D341Med (cell line): ENCODE measurements at regions not wholly inside any gene's neighbourhood (a gene's known extent, or its start where the extent isn't known, plus 50 kb on each side); places are given as distances from the start of the nearest gene placed in this dataset.
"Not testable (repeated sequence)": the region's sequence is repeated elsewhere in the genome, so short reads cannot be mapped to it uniquely, and the experiment has no call there.

ENCODE experiments used
- DNase-seq: peaks from one replicate; pipeline ENCODE4 v3.0.0; 2012; ENCODE audit warnings: low spot score

DNA sequence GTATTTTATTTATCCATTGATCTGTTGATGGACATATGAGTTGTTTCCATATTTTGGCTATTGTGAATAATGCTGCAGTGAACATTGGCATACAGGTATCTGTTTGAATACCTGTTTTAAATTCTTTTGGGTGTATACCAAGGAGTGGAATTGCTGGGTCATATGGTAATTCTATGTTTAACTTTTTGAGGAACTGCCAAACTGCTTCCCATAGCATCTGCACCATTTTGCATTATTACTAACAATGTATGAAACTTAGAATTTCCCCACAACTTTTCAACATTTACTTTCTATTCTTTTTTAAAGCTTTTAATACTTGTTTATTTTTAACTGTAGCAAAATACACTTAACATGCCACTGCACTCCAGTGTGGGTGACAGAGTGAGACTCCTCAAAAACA is 57.0 kb upstream of the MSN start:
- no peak for DNase-seq

GRCh38 chrX:65610040-65610439 is 57.4 kb upstream of the MSN start:
- no peak for DNase-seq

- no peak for DNase-seq
These were observed 58.2 kb upstream of the MSN start for GRCh38 chrX:65609237-65609636.

DNA sequence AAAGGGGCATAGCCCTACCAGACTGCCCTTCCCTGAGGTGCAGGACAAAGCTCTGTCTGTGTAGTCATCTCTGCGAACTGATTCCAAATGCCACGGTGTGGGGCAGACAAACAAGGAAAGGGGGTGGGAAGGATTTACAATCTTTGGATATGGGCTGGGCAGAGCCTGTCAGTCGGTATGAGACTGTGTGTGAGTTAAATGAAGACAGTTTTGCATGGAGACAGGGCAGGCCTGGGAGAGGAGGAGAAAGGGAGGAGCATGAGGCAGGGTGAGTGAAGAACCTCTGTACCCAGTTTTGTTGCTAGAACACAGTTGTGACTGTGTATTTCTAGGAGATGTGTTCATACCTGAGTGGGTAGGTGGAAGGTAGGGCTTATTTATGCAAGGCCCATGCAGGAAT is 59.4 kb upstream of the MSN start:
- DNase-seq = no peak

DNA sequence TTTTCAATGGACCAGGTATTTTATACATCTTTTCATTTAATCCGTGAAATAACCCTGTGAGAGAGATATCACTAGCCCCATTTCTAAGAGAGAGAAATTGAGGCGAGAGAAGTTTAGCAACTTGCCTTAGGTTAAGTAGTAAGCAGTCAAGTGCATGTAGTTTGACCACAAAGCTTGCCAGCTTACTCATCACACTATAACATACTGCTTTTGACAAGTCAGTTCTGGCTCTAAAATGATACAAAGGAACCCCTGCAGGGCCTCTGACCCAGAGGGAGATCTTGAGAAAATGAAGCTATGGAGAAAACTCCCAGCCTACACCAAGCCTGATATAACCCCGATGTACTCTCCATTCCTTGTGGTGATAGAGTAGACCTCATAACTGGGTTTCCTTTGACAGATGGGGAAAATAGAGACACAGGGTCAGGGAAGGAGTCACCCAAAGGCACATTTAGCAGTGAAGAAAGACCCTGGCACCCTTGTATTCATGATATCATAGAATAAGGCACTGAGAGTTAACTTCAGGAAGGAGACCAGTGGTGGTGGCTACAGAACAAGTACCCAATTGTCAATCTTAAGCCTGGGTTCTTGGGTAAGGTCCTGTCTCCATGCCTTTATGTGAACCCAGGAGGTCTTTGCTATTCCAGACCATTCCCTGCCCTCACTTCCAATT is 60.2 kb upstream of the MSN start:
- no peak for DNase-seq

DNA sequence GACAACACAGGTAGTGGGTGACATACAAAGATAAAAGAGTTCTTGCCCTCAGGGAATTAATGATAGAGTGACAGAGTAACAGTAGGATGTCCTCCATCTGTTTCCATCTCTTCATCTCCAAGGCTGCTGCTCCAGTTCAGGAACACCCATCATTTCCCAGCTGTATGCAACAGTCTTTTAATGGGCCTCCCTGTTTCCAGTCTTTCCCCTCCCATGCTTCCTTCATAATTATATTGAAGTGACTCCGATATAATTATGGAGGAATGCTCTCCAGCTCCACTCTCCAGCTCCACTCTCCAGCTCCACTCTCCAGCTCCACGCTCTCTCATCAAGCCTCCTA is 65.3 kb upstream of the MSN start:
- DNase-seq = no peak

DNA sequence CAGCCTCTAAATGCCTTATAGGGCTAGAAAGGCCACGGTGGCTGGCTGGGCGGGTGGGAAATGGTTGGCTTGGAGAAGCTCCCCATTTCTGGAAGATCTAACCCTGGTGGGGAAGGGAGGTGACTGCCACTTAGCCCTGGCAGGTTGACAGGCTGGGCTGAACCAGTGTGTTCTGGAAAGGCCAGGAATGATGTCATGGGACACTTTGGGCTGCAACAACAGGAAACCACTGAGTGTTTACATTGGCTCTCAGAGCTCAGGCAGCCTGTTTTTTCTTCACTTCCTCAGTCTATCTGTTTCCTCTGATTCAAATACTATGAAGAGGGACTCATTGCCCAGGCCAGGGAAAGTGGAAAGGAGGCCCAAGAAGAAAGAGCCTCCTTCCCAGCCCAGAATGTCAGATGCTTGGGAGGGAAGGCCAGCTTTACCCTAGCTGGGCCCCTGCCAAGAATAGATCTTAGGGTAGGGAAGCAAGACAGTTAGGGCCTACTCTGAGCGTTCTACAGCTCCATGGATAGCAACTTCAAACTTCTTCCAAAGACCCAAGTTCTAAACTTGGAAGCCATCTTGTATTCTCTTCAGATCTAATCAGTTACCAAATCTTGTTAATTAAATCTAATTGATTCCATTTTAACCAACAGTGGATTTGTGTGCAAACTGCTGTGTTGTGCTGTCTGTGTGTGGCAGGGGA is 65.8 kb upstream of the MSN start:
- no peak for DNase-seq

GRCh38 chrX:65601126-65601525 is 66.3 kb upstream of the MSN start:
- no peak for DNase-seq

DNA sequence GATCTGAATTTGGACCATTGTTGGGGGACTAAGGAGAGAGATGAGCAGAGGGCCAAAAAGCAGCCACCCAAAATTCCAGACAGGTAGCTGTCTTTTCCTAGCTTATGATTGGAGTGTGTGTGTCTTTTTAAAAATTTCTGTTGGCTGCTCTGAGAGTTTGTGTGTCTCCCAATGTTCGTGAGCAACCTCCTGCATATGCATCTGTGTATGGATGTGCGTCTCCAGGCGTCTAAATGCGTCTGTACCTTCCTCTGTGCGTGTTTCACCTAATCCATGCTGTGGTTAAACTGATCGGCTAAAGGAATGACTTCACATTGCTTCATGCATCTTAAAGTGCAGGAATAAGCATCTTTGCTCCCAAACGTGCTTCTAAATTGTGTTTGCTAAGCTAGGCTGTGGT is 65.5 kb upstream of the LAS1L start:
- no peak for DNase-seq

DNA sequence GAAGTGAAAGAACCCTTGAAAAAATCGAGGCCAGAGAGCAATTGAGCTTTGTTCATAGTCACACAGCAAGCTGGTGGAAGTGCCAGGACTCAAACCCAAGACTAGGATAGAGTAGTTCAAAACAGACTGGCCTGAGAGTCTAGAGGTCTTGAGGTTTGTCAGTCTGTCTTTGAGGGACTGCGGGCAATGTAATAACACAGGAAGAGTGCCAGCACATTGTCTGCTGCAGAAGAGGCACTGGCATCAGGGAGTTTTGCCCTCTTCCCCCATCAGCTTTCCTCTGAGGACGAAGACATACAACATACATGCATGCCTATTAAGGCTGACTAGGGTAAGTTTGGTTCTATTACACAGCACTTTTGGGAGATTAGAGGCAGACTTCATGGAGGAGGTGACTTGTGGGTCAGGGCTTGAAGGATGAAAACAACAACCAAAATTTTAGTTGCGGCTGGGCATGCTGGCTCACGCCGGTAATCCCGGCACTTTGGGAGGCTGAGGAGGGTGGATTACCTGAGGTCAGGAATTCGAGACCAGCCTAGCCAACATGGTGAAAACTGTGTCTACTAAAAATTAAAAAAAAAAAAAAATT is 64.1 kb upstream of the LAS1L start:
- DNase-seq = no peak

DNA sequence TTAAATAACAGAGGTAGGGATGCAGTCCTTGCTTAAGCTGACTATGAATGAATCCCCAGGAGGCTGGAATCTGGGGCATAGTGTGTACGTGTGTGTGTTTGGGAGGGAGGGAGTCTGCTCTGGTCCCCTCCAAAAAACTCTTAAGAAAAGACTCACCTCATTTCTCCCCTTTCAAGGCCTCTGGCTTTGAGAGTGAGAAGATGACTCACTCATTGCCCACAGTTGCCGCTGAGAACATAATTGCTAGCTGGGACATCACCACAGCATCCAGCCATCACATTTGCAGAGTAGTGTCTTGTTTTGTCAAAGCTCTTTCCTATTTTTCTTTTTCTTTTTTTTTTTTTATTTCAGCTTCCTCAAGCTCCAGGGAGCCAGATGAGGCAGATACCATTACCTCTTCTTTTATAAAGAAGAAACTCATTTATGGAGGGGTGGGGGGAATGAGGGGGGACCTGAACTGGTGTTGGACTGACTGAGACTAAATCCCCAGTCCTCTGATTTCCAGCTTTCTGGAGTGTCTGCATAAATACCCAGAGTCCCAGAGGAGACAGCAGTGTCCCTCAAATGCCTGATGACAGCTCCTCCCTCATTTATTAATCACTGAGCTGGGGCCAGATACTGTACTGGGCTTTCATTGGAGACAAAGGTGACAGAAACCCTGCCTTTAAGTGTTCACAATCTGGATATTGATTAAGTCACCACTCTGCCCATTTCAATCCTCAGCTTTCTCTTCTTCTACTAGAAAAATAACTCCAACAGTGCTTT is 61.9 kb upstream of the LAS1L start:
- DNase-seq = no peak

DNA sequence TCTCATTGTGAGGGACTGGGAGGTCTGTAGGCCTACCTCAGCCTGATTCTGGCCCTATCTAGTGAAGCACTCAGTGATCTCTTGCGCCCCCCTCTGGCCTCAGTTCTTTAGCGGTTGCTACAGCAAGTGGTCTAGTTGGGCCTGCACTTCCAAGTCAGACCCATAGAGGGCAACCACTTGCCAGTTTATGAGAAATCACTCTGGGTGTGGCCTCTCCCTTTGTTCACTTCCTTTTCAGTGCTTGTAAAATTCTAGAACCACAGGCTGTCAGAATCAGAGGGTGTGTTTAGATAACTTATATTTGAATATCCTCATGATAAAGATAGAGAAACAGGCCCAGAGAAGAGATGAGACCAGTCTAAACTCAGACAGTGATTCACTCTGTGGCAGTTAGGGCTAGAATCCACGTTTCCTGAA is 60.9 kb upstream of the LAS1L start:
- DNase-seq = peak; percentile 46

GRCh38 chrX:65591206-65591605 is 56.6 kb upstream of the LAS1L start:
- no peak for DNase-seq

DNA sequence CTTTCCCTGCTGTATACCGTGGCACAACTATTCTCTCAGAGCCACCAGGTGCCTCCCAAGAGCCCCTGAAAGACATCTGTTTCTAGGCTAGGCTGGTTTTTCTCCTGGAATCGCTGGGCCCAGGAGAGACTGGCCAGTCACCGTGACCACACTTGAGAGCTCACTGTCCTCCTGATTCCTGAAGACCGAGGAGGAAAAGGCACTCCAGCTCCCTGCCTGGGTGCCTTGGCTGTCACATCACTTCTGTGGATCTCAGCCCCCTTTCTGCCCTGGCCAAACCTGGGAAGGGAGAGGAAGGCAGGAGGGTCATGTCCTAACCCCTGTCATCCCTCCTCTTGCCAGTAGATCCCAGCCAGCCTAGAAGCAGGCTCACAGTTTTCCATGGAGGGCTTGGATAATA is 54.7 kb upstream of the LAS1L start:
- DNase-seq = no peak

GRCh38 chrX:65588795-65589194 is 54.2 kb upstream of the LAS1L start:
- DNase-seq = no peak

GRCh38 chrX:65587616-65588526 is 53.3 kb upstream of the LAS1L start:
- no peak for DNase-seq

DNA sequence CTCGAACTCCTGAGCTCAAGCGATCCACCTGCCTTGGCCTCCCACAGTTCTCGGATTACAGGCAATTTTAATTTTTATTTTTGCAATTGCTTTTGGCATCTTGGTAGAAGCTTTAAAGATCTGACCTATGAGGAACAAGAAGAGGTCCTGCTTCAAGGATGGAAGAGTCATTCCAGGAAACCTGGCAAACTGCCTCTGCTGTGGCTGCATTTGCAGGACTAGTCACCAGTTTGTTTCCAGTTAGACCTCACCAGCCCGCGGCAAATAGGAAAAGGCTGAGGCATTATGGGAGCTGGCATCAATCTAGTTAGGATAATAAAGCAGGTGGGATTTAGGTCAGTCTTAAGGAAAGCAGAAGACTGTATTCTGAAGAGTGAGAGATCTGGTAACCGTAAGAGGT is 51.9 kb upstream of the LAS1L start:
- DNase-seq = no peak

DNA sequence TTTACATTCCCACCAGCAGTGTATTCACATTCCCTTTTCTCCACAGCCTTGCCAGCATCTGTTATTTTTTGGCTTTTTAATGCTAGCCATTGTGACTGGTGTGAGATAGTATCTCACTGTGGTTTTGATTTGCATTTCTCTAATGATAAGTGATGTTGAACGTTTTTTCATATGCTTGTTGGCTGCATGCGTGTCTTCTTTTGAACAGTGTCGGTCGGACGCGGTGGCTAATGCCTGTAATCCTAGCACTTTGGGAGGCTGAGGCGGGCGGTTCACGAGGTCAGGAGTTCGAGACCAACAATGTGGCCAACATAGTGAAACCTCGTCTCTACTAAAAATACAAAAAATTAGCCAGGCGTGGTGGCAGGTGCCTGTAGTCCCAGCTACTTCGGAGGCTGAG is 50.6 kb upstream of the LAS1L start:
- DNase-seq = not testable (repeated sequence)
